ENCODE measurements at regions not wholly inside any gene's neighbourhood (a gene's known extent, or its start where the extent isn't known, plus 50 kb on each side); places are given as distances from the start of the nearest gene placed in this dataset.

DNA sequence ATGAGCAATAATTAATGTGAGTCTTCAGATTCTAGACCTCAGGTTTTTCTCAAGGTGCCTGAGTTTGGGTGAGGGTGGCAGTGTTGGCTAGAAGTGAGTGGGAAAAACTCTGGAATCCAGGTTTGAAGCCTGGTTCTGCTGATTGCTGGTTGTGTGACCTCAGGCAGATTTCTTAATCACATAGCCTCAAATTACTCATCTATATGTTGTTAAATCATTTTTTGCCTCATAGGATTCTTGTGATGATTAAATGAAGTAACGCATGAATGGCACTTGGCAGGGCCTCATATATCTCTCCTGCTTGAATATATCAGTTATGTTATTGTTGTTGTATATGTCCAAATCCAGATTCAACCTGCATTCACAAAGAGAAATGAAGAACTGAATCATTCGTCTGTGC, 60.5 kb downstream of the NR2F2 start:
- Mint-ChIP-seq H3K9me3 (peaks cover 0 to 15% (median 5%) of the 10 kb centered on the region in 11 donors), H3K27ac (no peak overlapping the region), H3K4me1 (no peaks in the 10 kb centered on the region), H3K4me3 (no peak overlapping the region), H3K36me3 (no peaks in the 10 kb centered on the region), H3K27me3 (peaks cover 0 to 48% (median 40%) of the 10 kb centered on the region in 5 donors)
- Histone ChIP-seq H3K9me3 (ENCODE audit: control insufficient read depth in 2 of 3, low read length in 3 of 3) (no peaks in the 10 kb centered on the region), H3K4me3 (ENCODE audit: low read length) (no peak overlapping the region), H3K36me3 (ENCODE audit: control insufficient read depth in 2 of 3, insufficient read depth in 3 of 3, low read length in 3 of 3) (no peaks in the 10 kb centered on the region), H3K27ac (ENCODE audit: low read depth, low read length) (no peak overlapping the region), H3K4me1 (ENCODE audit: control insufficient read depth in 2 of 2, insufficient read depth in 2 of 2, low read length in 2 of 2) (no peaks in the 10 kb centered on the region), H3K27me3 (ENCODE audit: control insufficient read depth in 2 of 2, insufficient read depth in 2 of 2, low read length in 2 of 2) (no peaks in the 10 kb centered on the region)
- DNase-seq, result no peak
- POLR2A ChIA-PET, result interaction anchor here (0.7 kb wide), 1 partner anchor 1190 kb away, joined by 4 read pairs; no protein-coding TSS in a partner anchor
- ATAC-seq, result no peak
- intact Hi-C loops (cut with micrococcal nuclease), result no loop called here
- CTCF ChIA-PET, result no interaction called here

DNA sequence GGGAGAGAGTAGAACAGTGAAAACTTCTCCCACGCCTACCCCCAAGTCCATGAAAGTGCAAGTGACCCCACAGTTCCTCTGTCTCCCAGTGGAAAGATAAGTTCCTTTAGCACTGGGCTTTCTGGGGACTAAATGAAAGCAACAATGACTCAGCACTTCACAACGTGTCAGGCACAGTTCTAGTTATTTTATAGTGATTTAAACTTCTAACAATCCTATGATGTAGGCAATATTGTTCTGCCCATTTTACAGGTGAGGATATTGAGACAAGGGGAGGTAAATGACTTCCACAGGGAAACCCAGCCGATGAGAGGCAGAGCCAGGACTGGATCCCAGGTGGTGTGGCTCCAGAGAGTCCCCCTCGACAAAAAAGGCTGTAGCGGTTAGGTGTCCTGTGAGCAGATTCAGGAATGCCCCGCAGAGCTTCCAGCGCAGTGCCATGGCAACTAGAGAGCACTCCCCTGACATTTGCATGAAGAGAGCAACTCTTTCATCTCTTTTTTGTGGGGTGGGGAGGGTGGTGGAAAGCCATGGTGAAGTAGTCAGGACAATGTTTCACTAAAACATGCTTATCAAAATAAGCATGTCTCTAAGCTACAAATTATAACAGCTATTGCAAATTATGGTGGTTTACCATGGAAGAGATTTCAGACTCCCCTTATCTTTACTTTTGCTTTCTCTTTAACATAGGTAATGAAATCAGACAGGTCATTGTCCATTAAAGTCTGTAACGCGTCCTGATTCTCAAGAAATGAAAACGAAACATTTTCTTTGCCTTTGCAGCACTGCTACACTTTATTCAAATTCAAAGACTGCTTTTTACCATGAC, 62.1 kb downstream of the NR2F2 start:
- Mint-ChIP-seq H3K9me3 (peaks cover 0 to 15% (median 6%) of the 10 kb centered on the region in 11 donors), H3K27me3 (peaks cover 0 to 57% (median 48%) of the 10 kb centered on the region in 5 donors), H3K4me1 (no peaks in the 10 kb centered on the region), H3K4me3 (no peak overlapping the region), H3K36me3 (peaks cover 0 to 4% (median 0%) of the 10 kb centered on the region in 5 donors), H3K27ac (no peak overlapping the region)
- ChIA-PET CTCF (no interaction called here), POLR2A (no interaction called here)
- no peaks in the 10 kb centered on the region for H3K9me3 ChIP-seq (ENCODE audit: control insufficient read depth in 2 of 3, low read length in 3 of 3)
- no peaks in the 10 kb centered on the region for H3K4me1 ChIP-seq (ENCODE audit: control insufficient read depth in 2 of 2, insufficient read depth in 2 of 2, low read length in 2 of 2)
- no peaks in the 10 kb centered on the region for H3K36me3 ChIP-seq (ENCODE audit: control insufficient read depth in 2 of 3, insufficient read depth in 3 of 3, low read length in 3 of 3)
- intact Hi-C loops (cut with micrococcal nuclease), result no loop called here
- H3K27ac ChIP-seq (ENCODE audit: low read depth, low read length), result no peak overlapping the region
- no peaks in the 10 kb centered on the region for H3K27me3 ChIP-seq (ENCODE audit: control insufficient read depth in 2 of 2, insufficient read depth in 2 of 2, low read length in 2 of 2)
- H3K4me3 ChIP-seq (ENCODE audit: low read length), result no peak overlapping the region
- DNase-seq (no peak), ATAC-seq (no peak)

DNA sequence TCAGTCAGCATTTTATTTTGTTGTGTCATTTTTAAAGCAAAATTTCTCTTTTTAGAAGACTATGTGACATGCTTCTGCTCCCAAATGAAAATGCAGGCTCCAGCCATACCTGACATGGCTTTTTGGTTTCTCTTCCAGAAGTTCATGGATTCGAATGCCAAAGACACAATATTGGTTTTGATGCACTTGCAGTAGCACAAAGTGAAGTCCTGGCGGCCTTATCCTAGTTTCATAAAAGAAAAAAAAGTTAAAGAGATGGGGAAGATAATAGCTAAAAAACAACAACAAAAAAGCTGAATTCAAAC, 62.7 kb downstream of the NR2F2 start:
- H3K9me3 ChIP-seq (ENCODE audit: control insufficient read depth in 2 of 3, low read length in 3 of 3), result no peaks in the 10 kb centered on the region
- no peak overlapping the region for H3K27ac Mint-ChIP-seq
- H3K4me1 ChIP-seq (ENCODE audit: control insufficient read depth in 2 of 2, insufficient read depth in 2 of 2, low read length in 2 of 2), result no peaks in the 10 kb centered on the region
- H3K4me1 Mint-ChIP-seq, result no peaks in the 10 kb centered on the region
- H3K9me3 Mint-ChIP-seq, result peaks cover 0 to 15% (median 6%) of the 10 kb centered on the region in 11 donors
- POLR2A ChIA-PET, result no interaction called here
- intact Hi-C loops (cut with micrococcal nuclease), result no loop called here
- no peak overlapping the region for H3K4me3 ChIP-seq (ENCODE audit: low read length)
- DNase-seq, result no peak
- peaks cover 0 to 4% (median 0%) of the 10 kb centered on the region in 5 donors for H3K36me3 Mint-ChIP-seq
- no peak overlapping the region for H3K4me3 Mint-ChIP-seq
- H3K27me3 Mint-ChIP-seq, result peaks cover 0 to 61% (median 47%) of the 10 kb centered on the region in 5 donors
- CTCF ChIA-PET, result no interaction called here
- H3K36me3 ChIP-seq (ENCODE audit: control insufficient read depth in 2 of 3, insufficient read depth in 3 of 3, low read length in 3 of 3), result no peaks in the 10 kb centered on the region
- ATAC-seq, result no peak
- no peaks in the 10 kb centered on the region for H3K27me3 ChIP-seq (ENCODE audit: control insufficient read depth in 2 of 2, insufficient read depth in 2 of 2, low read length in 2 of 2)
- no peak overlapping the region for H3K27ac ChIP-seq (ENCODE audit: low read depth, low read length)

DNA sequence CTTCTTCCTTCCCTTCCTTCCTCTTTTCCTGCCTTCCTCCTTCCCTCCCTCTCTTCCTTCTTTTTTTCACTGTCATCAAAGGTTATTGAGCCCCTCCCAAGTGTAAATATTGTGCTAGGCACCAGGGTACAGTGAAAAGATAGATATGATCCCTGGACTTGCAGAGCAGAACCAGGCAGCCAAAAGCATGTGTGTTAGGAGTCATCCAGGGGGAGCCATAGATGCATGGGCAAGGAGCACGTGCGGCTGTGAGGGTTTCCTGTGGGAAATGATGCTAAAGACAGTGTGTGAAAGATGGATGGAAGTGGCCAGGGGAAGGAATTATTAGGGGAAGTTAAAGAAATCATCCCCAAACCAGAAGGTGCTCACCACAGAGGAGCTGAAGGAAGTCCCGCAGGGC, 65.2 kb downstream of the NR2F2 start:
- ATAC-seq (no peak), DNase-seq (no peak)
- POLR2A ChIA-PET, result no interaction called here
- no peak overlapping the region for H3K27ac ChIP-seq (ENCODE audit: low read depth, low read length)
- no peaks in the 10 kb centered on the region for H3K27me3 ChIP-seq (ENCODE audit: control insufficient read depth in 2 of 2, insufficient read depth in 2 of 2, low read length in 2 of 2)
- Mint-ChIP-seq H3K27me3 (peaks cover 0 to 61% (median 50%) of the 10 kb centered on the region in 5 donors), H3K9me3 (peaks cover 0 to 9% (median 4%) of the 10 kb centered on the region in 11 donors), H3K4me3 (no peak overlapping the region), H3K27ac (no peak overlapping the region), H3K4me1 (no peaks in the 10 kb centered on the region), H3K36me3 (peaks cover 0 to 4% (median 0%) of the 10 kb centered on the region in 5 donors)
- CTCF ChIA-PET, result no interaction called here
- no peak overlapping the region for H3K4me3 ChIP-seq (ENCODE audit: low read length)
- H3K4me1 ChIP-seq (ENCODE audit: control insufficient read depth in 2 of 2, insufficient read depth in 2 of 2, low read length in 2 of 2), result no peaks in the 10 kb centered on the region
- no peaks in the 10 kb centered on the region for H3K9me3 ChIP-seq (ENCODE audit: control insufficient read depth in 2 of 3, low read length in 3 of 3)
- intact Hi-C loops (cut with micrococcal nuclease), result no loop called here
- H3K36me3 ChIP-seq (ENCODE audit: control insufficient read depth in 2 of 3, insufficient read depth in 3 of 3, low read length in 3 of 3), result no peaks in the 10 kb centered on the region

DNA sequence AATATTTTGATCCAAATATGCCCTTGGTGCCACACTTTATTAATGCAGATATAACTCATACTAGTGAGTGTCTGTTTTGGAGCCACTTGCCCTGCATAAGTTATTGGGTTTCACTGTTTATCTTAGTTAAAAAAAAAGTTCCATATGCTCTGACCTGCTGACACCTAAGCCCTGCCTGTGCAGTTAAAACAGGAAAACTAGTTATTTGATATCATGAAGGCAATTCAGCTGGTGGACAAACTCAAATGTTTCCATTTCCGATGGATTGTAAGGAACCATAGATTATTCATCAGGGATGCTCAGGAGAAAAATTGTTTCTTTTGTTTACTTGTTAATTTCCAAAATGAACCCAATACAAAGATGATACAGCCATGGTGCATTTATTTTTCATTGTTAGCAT, 68.3 kb downstream of the NR2F2 start:
- POLR2A ChIA-PET, result no interaction called here
- CTCF ChIA-PET, result no interaction called here
- H3K36me3 ChIP-seq (ENCODE audit: control insufficient read depth in 2 of 3, insufficient read depth in 3 of 3, low read length in 3 of 3), result no peaks in the 10 kb centered on the region
- no peaks in the 10 kb centered on the region for H3K4me1 ChIP-seq (ENCODE audit: control insufficient read depth in 2 of 2, insufficient read depth in 2 of 2, low read length in 2 of 2)
- Mint-ChIP-seq H3K36me3 (peaks cover 0 to 4% (median 0%) of the 10 kb centered on the region in 5 donors), H3K27me3 (peaks cover 3 to 69% (median 49%) of the 10 kb centered on the region in 5 donors), H3K27ac (no peak overlapping the region), H3K4me3 (no peak overlapping the region), H3K9me3 (peaks cover 0 to 12% (median 3%) of the 10 kb centered on the region in 11 donors), H3K4me1 (no peaks in the 10 kb centered on the region)
- ATAC-seq (no peak), DNase-seq (no peak)
- no peak overlapping the region for H3K4me3 ChIP-seq (ENCODE audit: low read length)
- H3K9me3 ChIP-seq (ENCODE audit: control insufficient read depth in 2 of 3, low read length in 3 of 3), result no peaks in the 10 kb centered on the region
- H3K27ac ChIP-seq (ENCODE audit: low read depth, low read length), result no peak overlapping the region
- no peaks in the 10 kb centered on the region for H3K27me3 ChIP-seq (ENCODE audit: control insufficient read depth in 2 of 2, insufficient read depth in 2 of 2, low read length in 2 of 2)
- intact Hi-C loops (cut with micrococcal nuclease), result no loop called here

DNA sequence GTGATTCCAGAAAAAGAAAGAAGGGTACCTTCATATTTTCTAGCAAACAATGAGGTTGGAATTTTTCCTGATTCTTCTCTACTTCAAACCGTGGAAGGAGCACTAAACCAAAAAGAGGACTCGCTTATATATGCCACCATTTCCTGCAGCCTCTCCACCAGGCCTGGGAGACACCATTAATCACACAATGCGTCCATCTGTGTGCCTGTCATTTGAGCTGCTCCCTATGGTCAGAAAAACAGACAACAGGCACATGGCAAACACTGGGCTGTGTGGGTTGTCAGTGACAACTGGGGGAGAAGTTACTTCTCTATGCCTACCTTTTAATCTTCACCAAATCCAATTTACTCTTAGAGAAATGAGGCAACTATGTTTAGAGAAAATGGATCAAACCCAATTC, 71.9 kb downstream of the NR2F2 start:
- POLR2A ChIA-PET, result no interaction called here
- H3K27ac Mint-ChIP-seq, result no peak overlapping the region
- Histone ChIP-seq H3K27ac (ENCODE audit: low read depth, low read length) (no peak overlapping the region), H3K9me3 (ENCODE audit: control insufficient read depth in 2 of 3, low read length in 3 of 3) (no peaks in the 10 kb centered on the region), H3K4me3 (ENCODE audit: low read length) (no peak overlapping the region), H3K36me3 (ENCODE audit: control insufficient read depth in 2 of 3, insufficient read depth in 3 of 3, low read length in 3 of 3) (no peaks in the 10 kb centered on the region), H3K4me1 (ENCODE audit: control insufficient read depth in 2 of 2, insufficient read depth in 2 of 2, low read length in 2 of 2) (no peaks in the 10 kb centered on the region), H3K27me3 (ENCODE audit: control insufficient read depth in 2 of 2, insufficient read depth in 2 of 2, low read length in 2 of 2) (peaks cover 0 to 3% of the 10 kb centered on the region in 2 donors)
- intact Hi-C loops (cut with micrococcal nuclease), result no loop called here
- no peaks in the 10 kb centered on the region for H3K4me1 Mint-ChIP-seq
- H3K27me3 Mint-ChIP-seq, result peaks cover 16 to 66% (median 47%) of the 10 kb centered on the region in 5 donors
- CTCF ChIA-PET, result no interaction called here
- no peaks in the 10 kb centered on the region for H3K36me3 Mint-ChIP-seq
- no peak overlapping the region for H3K4me3 Mint-ChIP-seq
- peaks cover 0 to 8% (median 2%) of the 10 kb centered on the region in 11 donors for H3K9me3 Mint-ChIP-seq
- ATAC-seq (no peak), DNase-seq (no peak)

DNA sequence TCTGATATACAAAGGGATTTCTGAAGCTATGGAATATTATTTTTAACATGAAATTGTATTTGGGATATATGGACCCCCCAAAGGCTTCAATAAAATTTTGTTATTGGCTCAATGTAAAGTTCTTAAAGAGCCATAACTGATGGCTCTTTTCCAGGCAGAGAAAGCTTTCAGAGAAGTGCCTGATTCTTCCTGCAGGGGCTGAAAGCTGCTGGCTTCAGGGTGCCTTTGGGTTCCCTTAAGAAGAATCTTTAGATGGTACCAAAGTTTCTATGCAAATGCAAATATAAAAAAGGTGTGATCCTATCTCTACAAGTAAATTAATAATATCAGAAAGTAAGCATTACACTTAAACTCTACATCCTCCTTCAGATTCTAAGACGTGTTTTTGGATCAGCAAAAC, 72.6 kb downstream of the NR2F2 start:
- Mint-ChIP-seq H3K27me3 (peaks cover 21 to 68% (median 46%) of the 10 kb centered on the region in 5 donors), H3K9me3 (peaks cover 0 to 13% (median 2%) of the 10 kb centered on the region in 11 donors)
- H3K4me1 ChIP-seq (ENCODE audit: control insufficient read depth in 2 of 2, insufficient read depth in 2 of 2, low read length in 2 of 2), result no peaks in the 10 kb centered on the region

More for the DNA sequence above, 72.6 kb downstream of the NR2F2 start:
- no peak overlapping the region for H3K27ac Mint-ChIP-seq
- H3K4me3 ChIP-seq (ENCODE audit: low read length), result no peak overlapping the region
- ATAC-seq (no peak), DNase-seq (no peak)
- no peak overlapping the region for H3K4me3 Mint-ChIP-seq
- no peak overlapping the region for H3K27ac ChIP-seq (ENCODE audit: low read depth, low read length)
- H3K9me3 ChIP-seq (ENCODE audit: control insufficient read depth in 2 of 3, low read length in 3 of 3), result no peaks in the 10 kb centered on the region
- peaks cover 0 to 3% of the 10 kb centered on the region in 2 donors for H3K27me3 ChIP-seq (ENCODE audit: control insufficient read depth in 2 of 2, insufficient read depth in 2 of 2, low read length in 2 of 2)
- H3K36me3 ChIP-seq (ENCODE audit: control insufficient read depth in 2 of 3, insufficient read depth in 3 of 3, low read length in 3 of 3), result no peaks in the 10 kb centered on the region
- ChIA-PET POLR2A (no interaction called here), CTCF (no interaction called here)
- no peaks in the 10 kb centered on the region for H3K36me3 Mint-ChIP-seq
- peaks cover 0 to 4% (median 0%) of the 10 kb centered on the region in 7 donors for H3K4me1 Mint-ChIP-seq
- intact Hi-C loops (cut with micrococcal nuclease), result no loop called here
